ENCODE measurements at regions not wholly inside any gene's neighbourhood (a gene's known extent, or its start where the extent isn't known, plus 50 kb on each side); places are given as distances from the start of the nearest gene placed in this dataset.
"Not testable (repeated sequence)": the region's sequence is repeated elsewhere in the genome, so short reads cannot be mapped to it uniquely, and the experiment has no call there.

DNA sequence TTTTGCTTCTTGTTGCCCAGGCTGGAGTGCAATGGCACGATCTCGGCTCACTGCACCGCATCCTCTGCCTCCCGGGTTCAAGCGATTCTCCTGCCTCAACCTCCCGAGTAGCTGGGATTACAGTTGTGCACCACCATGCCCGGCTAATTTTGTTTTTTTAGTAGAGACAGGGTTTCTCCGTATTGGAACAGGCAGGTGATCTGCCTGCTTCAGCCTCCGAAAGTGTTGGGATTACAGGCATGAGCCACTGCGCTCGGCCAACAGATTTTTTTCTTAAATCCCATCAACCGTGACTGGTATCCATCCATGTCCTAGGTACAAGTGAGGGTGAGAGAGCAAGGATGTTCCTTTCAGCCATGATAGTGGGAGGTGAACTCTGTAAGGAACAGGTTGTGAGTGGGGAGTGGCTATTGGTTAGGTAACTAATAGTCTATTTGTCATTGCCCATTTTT is 103.8 kb upstream of the TPTE start:
- H3K4me1 Mint-ChIP-seq (ENCODE audit: low read depth, unreplicated experiment); BruUV-seq (replicated peaks); DNase-seq; H3K36me3 Mint-ChIP-seq (ENCODE audit: insufficient read depth, unreplicated experiment); H3K36me3 ChIP-seq (ENCODE audit: control insufficient read depth, insufficient read depth, low read length); H3K4me3 Mint-ChIP-seq (ENCODE audit: unreplicated experiment); CTCF ChIA-PET; H3K27me3 Mint-ChIP-seq (ENCODE audit: insufficient read depth, unreplicated experiment); H3K4me3 ChIP-seq (ENCODE audit: low read depth, low read length); H3K27ac Mint-ChIP-seq (ENCODE audit: unreplicated experiment); H3K4me1 ChIP-seq; POLR2A ChIA-PET; H3K9me3 Mint-ChIP-seq (ENCODE audit: unreplicated experiment); H3K27me3 ChIP-seq (replicated peaks; ENCODE audit: control insufficient read depth, insufficient read depth, low read length); intact Hi-C loops (cut with micrococcal nuclease; ENCODE audit: unreplicated experiment): not testable (repeated sequence)
- H3K9me3 ChIP-seq, result peaks cover 26% of the 10 kb centered on the region

DNA sequence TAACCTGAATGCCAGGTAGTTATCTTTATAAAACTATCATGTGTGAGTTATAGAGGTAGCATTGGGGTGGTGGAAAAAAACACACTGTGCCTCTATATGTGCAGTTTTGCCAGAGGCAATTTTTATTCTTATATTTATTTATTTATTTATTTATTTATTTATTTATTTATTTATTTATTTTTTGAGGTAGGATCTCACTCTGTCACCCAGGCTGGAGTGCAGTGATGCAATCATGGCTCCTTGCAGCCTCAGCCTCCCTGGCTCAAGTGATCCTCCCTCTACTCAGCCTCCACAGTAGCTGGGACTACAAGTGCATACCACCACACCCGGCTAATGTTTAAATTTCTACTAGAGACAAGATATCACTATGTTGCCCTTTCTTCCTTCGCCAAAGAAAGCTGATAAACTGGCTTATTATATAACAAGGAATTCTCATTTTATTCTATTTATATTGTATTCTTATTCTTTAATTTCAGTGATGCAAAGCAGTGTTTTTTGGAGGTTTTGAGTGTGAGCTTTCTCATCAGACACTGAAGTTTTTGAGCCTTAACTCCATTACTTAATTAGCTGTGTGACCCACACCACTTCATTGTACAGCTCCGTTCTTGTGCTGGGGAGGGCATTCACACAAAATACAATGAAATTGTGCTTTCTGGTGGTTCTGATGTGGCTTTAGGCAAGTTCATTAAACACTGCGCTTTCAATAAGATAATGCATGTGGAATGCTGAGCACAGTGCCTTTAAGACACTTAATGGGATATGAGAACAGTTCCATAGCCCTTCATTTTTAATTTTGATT is 102.9 kb upstream of the TPTE start:
- H3K4me3 Mint-ChIP-seq (ENCODE audit: unreplicated experiment); H3K4me1 Mint-ChIP-seq (ENCODE audit: low read depth, unreplicated experiment); H3K27ac Mint-ChIP-seq (ENCODE audit: unreplicated experiment); intact Hi-C loops (cut with micrococcal nuclease; ENCODE audit: unreplicated experiment); H3K4me3 ChIP-seq (ENCODE audit: low read depth, low read length); H3K36me3 ChIP-seq (ENCODE audit: control insufficient read depth, insufficient read depth, low read length); DNase-seq; H3K27me3 Mint-ChIP-seq (ENCODE audit: insufficient read depth, unreplicated experiment); CTCF ChIA-PET; POLR2A ChIA-PET; H3K9me3 Mint-ChIP-seq (ENCODE audit: unreplicated experiment); H3K4me1 ChIP-seq; H3K27me3 ChIP-seq (replicated peaks; ENCODE audit: control insufficient read depth, insufficient read depth, low read length); H3K36me3 Mint-ChIP-seq (ENCODE audit: insufficient read depth, unreplicated experiment); BruUV-seq (replicated peaks): not testable (repeated sequence)
- peaks cover 30% of the 10 kb centered on the region for H3K9me3 ChIP-seq

DNA sequence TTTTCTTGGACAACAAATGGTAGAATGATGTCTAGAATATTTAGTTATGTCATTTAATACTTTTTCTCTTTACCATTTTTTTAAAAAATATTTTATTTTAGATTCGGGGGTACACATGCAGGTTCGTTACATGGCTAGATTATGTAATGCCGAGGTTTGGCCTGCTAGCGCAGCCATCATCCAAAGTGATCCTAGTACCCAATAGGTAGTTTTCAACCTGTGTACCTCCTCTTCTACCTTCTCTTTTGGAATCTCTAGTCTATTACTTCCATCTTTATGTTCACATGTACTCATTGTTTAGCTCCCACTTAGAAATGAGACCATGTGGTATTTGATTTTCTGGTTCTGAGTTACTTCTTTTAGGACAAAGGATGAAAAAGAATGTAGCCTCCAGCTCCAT is 100.2 kb upstream of the TPTE start:
- H3K27me3 ChIP-seq (replicated peaks; ENCODE audit: control insufficient read depth, insufficient read depth, low read length); H3K4me1 ChIP-seq; H3K4me3 ChIP-seq (ENCODE audit: low read depth, low read length); POLR2A ChIA-PET; H3K4me1 Mint-ChIP-seq (ENCODE audit: low read depth, unreplicated experiment); intact Hi-C loops (cut with micrococcal nuclease; ENCODE audit: unreplicated experiment); H3K27ac Mint-ChIP-seq (ENCODE audit: unreplicated experiment); H3K36me3 ChIP-seq (ENCODE audit: control insufficient read depth, insufficient read depth, low read length); H3K9me3 Mint-ChIP-seq (ENCODE audit: unreplicated experiment); BruUV-seq (replicated peaks); DNase-seq; CTCF ChIA-PET; H3K27me3 Mint-ChIP-seq (ENCODE audit: insufficient read depth, unreplicated experiment); H3K36me3 Mint-ChIP-seq (ENCODE audit: insufficient read depth, unreplicated experiment); H3K4me3 Mint-ChIP-seq (ENCODE audit: unreplicated experiment): not testable (repeated sequence)
- H3K9me3 ChIP-seq, result peaks cover 25% of the 10 kb centered on the region

- H3K36me3 Mint-ChIP-seq (ENCODE audit: insufficient read depth, unreplicated experiment); H3K27me3 Mint-ChIP-seq (ENCODE audit: insufficient read depth, unreplicated experiment); H3K4me1 ChIP-seq; H3K4me1 Mint-ChIP-seq (ENCODE audit: low read depth, unreplicated experiment); H3K4me3 Mint-ChIP-seq (ENCODE audit: unreplicated experiment); CTCF ChIA-PET; POLR2A ChIA-PET; DNase-seq; H3K27ac Mint-ChIP-seq (ENCODE audit: unreplicated experiment); intact Hi-C loops (cut with micrococcal nuclease; ENCODE audit: unreplicated experiment); H3K36me3 ChIP-seq (ENCODE audit: control insufficient read depth, insufficient read depth, low read length); H3K27me3 ChIP-seq (replicated peaks; ENCODE audit: control insufficient read depth, insufficient read depth, low read length); H3K9me3 Mint-ChIP-seq (ENCODE audit: unreplicated experiment); BruUV-seq (replicated peaks); H3K4me3 ChIP-seq (ENCODE audit: low read depth, low read length): not testable (repeated sequence)
- peaks cover 25% of the 10 kb centered on the region for H3K9me3 ChIP-seq
Measured at GRCh38 chr21:10421601-10422000, 99.8 kb upstream of the TPTE start.

DNA sequence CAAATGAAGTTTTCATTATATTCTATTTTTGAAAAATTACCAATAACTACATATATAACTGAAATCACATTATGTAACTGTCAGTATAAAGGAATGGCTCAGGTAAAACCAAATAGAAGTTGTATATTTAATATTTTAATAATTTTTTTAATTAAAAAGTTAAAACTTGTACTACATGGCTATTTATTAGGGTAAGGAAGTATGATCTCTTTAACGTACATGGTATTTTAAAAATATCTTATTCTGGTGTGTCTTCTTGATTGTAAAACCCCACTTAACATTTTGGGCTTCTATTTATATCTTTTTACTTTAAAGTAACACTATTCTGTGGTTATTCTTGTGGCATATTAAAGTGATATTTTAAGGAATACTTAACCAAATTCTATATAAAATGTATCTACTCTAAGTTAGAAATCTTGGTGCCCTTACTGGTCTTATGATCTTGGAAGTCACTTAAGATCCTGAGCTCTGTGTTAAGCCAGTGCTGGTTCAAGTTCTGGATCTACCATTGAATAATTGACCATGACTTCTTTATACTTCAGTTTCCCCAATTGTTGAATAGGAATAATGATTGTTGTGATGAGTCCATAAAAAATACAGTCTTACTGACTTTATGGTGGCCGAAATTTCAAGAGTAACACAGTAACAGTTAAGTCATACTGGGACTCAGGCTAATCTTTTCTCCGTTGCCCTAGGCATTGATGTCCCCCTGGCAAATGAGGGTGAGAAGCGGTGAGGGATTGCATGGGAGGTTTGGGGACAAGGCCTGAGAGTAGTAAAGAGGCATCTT is 97.1 kb upstream of the TPTE start:
- H3K4me1 Mint-ChIP-seq (ENCODE audit: low read depth, unreplicated experiment); H3K27ac Mint-ChIP-seq (ENCODE audit: unreplicated experiment); H3K4me3 ChIP-seq (ENCODE audit: low read depth, low read length); DNase-seq; H3K4me1 ChIP-seq; H3K27me3 ChIP-seq (replicated peaks; ENCODE audit: control insufficient read depth, insufficient read depth, low read length); CTCF ChIA-PET; H3K9me3 Mint-ChIP-seq (ENCODE audit: unreplicated experiment); POLR2A ChIA-PET; intact Hi-C loops (cut with micrococcal nuclease; ENCODE audit: unreplicated experiment); H3K4me3 Mint-ChIP-seq (ENCODE audit: unreplicated experiment); H3K27me3 Mint-ChIP-seq (ENCODE audit: insufficient read depth, unreplicated experiment); BruUV-seq (replicated peaks); H3K36me3 Mint-ChIP-seq (ENCODE audit: insufficient read depth, unreplicated experiment); H3K36me3 ChIP-seq (ENCODE audit: control insufficient read depth, insufficient read depth, low read length): not testable (repeated sequence)
- peaks cover 20% of the 10 kb centered on the region for H3K9me3 ChIP-seq

DNA sequence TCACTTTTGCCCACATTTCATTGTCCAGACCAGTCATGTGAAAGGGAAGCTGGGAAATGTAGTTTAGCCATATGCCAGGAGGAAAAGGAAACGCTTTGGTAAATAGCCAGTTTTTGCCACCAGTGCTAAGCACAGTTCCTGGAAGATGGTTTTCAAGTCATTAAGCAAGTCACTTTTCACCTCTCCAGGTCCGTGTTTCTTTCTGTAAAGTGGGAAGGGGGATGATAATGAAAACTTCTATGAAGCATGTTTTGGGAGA is 96.6 kb upstream of the TPTE start:
- H3K27me3 Mint-ChIP-seq (ENCODE audit: insufficient read depth, unreplicated experiment); CTCF ChIA-PET; H3K9me3 Mint-ChIP-seq (ENCODE audit: unreplicated experiment); H3K36me3 ChIP-seq (ENCODE audit: control insufficient read depth, insufficient read depth, low read length); H3K4me1 Mint-ChIP-seq (ENCODE audit: low read depth, unreplicated experiment); BruUV-seq (replicated peaks); H3K36me3 Mint-ChIP-seq (ENCODE audit: insufficient read depth, unreplicated experiment); intact Hi-C loops (cut with micrococcal nuclease; ENCODE audit: unreplicated experiment); H3K27ac Mint-ChIP-seq (ENCODE audit: unreplicated experiment); POLR2A ChIA-PET; DNase-seq; H3K4me3 Mint-ChIP-seq (ENCODE audit: unreplicated experiment); H3K27me3 ChIP-seq (replicated peaks; ENCODE audit: control insufficient read depth, insufficient read depth, low read length); H3K4me1 ChIP-seq; H3K4me3 ChIP-seq (ENCODE audit: low read depth, low read length): not testable (repeated sequence)
- H3K9me3 ChIP-seq, result peaks cover 20% of the 10 kb centered on the region
